ENCODE measurements at regions not wholly inside any gene's neighbourhood (a gene's known extent, or its start where the extent isn't known, plus 50 kb on each side); places are given as distances from the start of the nearest gene placed in this dataset.

- ATAC-seq = no peak
- TF ChIP-seq TCF7L2 (IDR thresholded peaks at IDR 0.05; ENCODE audit: low read depth, low read length) (no peak), SIN3A (IDR thresholded peaks at IDR 0.05; ENCODE audit: borderline replicate concordance, insufficient read depth, low read depth, low read length) (no peak)
- CTCF ChIA-PET = no interaction called here
- POLR2A ChIA-PET = no interaction called here
- in situ Hi-C loops (cut with HindIII; ENCODE audit: low pct_unique_long_range_greater_than_20kb, low sequenced_read_pairs) = no loop called here
- no peaks in the 10 kb centered on the region for H3K36me3 ChIP-seq (ENCODE audit: control insufficient read depth, insufficient read depth, low read length)
- no peaks in the 10 kb centered on the region for H3K4me1 ChIP-seq (ENCODE audit: control insufficient read depth, insufficient read depth, low read length)
- H3K27ac ChIP-seq (ENCODE audit: low read length) = no peak overlapping the region
- no peaks in the 10 kb centered on the region for H3K9me3 ChIP-seq (ENCODE audit: control insufficient read depth, insufficient read depth, low read depth, low read length)
- intact Hi-C loops (cut with micrococcal nuclease; ENCODE audit: unreplicated experiment) = no loop called here
- no peaks in the 10 kb centered on the region for H3K27me3 ChIP-seq (ENCODE audit: control insufficient read depth, insufficient read depth, low read length)
- BruUV-seq (replicated peaks) = no TSS peak
- no peak for DNase-seq (ENCODE audit: low read depth, low spot score)
- H3K4me3 ChIP-seq (ENCODE audit: low read depth in 2 of 2, low read length in 2 of 2) = no peak overlapping the region
Observed at GRCh38 chr14:82510007-82510406, 976.4 kb upstream of the SEL1L start.

DNA sequence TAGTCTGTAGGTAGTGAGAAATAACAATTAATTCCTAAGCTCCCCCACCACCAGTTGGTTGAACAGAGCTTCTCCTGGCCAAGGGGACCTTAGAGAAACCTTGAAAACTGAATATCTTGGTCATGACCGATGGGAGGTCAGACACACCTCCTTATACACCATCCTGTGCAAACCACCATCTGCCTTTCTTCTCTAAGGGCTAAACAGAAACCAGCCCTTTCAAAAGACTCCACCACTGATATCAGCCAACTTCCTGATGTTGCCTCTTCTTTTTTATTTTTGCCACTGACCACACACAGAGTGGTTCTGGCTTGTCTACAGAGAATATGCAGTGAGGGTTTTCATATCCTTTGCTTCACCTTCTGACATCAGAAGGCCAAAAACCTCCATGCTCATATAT is 977.7 kb upstream of the SEL1L start:
- no TSS peak for BruUV-seq (replicated peaks)
- no peak overlapping the region for H3K27ac ChIP-seq (ENCODE audit: low read length)
- H3K36me3 ChIP-seq (ENCODE audit: control insufficient read depth, insufficient read depth, low read length) = no peaks in the 10 kb centered on the region
- in situ Hi-C loops (cut with HindIII; ENCODE audit: low pct_unique_long_range_greater_than_20kb, low sequenced_read_pairs) = no loop called here
- CTCF ChIA-PET = no interaction called here
- DNase-seq (ENCODE audit: low read depth, low spot score) = no peak
- POLR2A ChIA-PET = no interaction called here
- intact Hi-C loops (cut with micrococcal nuclease; ENCODE audit: unreplicated experiment) = no loop called here
- H3K4me1 ChIP-seq (ENCODE audit: control insufficient read depth, insufficient read depth, low read length) = no peaks in the 10 kb centered on the region
- no peak for TF ChIP-seq TCF7L2 (IDR thresholded peaks at IDR 0.05; ENCODE audit: low read depth, low read length)
- no peak for TF ChIP-seq POLR2AphosphoS5 (IDR thresholded peaks at IDR 0.05; ENCODE audit: low read depth, low read length)
- TF ChIP-seq SIN3A (IDR thresholded peaks at IDR 0.05; ENCODE audit: borderline replicate concordance, insufficient read depth, low read depth, low read length) = no peak
- TF ChIP-seq CTCF (IDR thresholded peaks at IDR 0.05) = no peak
- TF ChIP-seq, protein P1, sequence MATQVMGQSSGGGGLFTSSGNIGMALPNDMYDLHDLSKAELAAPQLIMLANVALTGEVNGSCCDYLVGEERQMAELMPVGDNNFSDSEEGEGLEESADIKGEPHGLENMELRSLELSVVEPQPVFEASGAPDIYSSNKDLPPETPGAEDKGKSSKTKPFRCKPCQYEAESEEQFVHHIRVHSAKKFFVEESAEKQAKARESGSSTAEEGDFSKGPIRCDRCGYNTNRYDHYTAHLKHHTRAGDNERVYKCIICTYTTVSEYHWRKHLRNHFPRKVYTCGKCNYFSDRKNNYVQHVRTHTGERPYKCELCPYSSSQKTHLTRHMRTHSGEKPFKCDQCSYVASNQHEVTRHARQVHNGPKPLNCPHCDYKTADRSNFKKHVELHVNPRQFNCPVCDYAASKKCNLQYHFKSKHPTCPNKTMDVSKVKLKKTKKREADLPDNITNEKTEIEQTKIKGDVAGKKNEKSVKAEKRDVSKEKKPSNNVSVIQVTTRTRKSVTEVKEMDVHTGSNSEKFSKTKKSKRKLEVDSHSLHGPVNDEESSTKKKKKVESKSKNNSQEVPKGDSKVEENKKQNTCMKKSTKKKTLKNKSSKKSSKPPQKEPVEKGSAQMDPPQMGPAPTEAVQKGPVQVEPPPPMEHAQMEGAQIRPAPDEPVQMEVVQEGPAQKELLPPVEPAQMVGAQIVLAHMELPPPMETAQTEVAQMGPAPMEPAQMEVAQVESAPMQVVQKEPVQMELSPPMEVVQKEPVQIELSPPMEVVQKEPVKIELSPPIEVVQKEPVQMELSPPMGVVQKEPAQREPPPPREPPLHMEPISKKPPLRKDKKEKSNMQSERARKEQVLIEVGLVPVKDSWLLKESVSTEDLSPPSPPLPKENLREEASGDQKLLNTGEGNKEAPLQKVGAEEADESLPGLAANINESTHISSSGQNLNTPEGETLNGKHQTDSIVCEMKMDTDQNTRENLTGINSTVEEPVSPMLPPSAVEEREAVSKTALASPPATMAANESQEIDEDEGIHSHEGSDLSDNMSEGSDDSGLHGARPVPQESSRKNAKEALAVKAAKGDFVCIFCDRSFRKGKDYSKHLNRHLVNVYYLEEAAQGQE (IDR thresholded peaks at IDR 0.05; ENCODE audit: insufficient read depth in 1 of 2, low read depth in 2 of 2, low read length in 1 of 2) = no peak
- no peaks in the 10 kb centered on the region for H3K27me3 ChIP-seq (ENCODE audit: control insufficient read depth, insufficient read depth, low read length)
- no peak for ATAC-seq
- no peak overlapping the region for H3K4me3 ChIP-seq (ENCODE audit: low read depth in 2 of 2, low read length in 2 of 2)
- H3K9me3 ChIP-seq (ENCODE audit: control insufficient read depth, insufficient read depth, low read depth, low read length) = no peaks in the 10 kb centered on the region

GRCh38 chr14:82520765-82521164 is 987.1 kb upstream of the SEL1L start:
- ATAC-seq = no peak
- no peak for DNase-seq (ENCODE audit: low read depth, low spot score)
- in situ Hi-C loops (cut with HindIII; ENCODE audit: low pct_unique_long_range_greater_than_20kb, low sequenced_read_pairs) = no loop called here
- no TSS peak for BruUV-seq (replicated peaks)
- Histone ChIP-seq H3K27ac (ENCODE audit: low read length) (no peak overlapping the region), H3K36me3 (ENCODE audit: control insufficient read depth, insufficient read depth, low read length) (no peaks in the 10 kb centered on the region), H3K27me3 (ENCODE audit: control insufficient read depth, insufficient read depth, low read length) (no peaks in the 10 kb centered on the region), H3K4me3 (ENCODE audit: low read depth in 2 of 2, low read length in 2 of 2) (no peak overlapping the region), H3K4me1 (ENCODE audit: control insufficient read depth, insufficient read depth, low read length) (no peaks in the 10 kb centered on the region), H3K9me3 (ENCODE audit: control insufficient read depth, insufficient read depth, low read depth, low read length) (no peaks in the 10 kb centered on the region)
- intact Hi-C loops (cut with micrococcal nuclease; ENCODE audit: unreplicated experiment) = no loop called here
- TF ChIP-seq, protein P1 (IDR thresholded peaks at IDR 0.05; ENCODE audit: insufficient read depth in 1 of 2, low read depth in 2 of 2, low read length in 1 of 2) = no peak
- TF ChIP-seq SIN3A (IDR thresholded peaks at IDR 0.05; ENCODE audit: borderline replicate concordance, insufficient read depth, low read depth, low read length) (no peak), POLR2AphosphoS5 (IDR thresholded peaks at IDR 0.05; ENCODE audit: low read depth, low read length) (no peak), CTCF (IDR thresholded peaks at IDR 0.05) (no peak), TCF7L2 (IDR thresholded peaks at IDR 0.05; ENCODE audit: low read depth, low read length) (no peak)
- CTCF ChIA-PET = no interaction called here
- POLR2A ChIA-PET = no interaction called here
